ENCODE measurements at regions not wholly inside any gene's neighbourhood (a gene's known extent, or its start where the extent isn't known, plus 50 kb on each side); places are given as distances from the start of the nearest gene placed in this dataset.

GRCh38 chr6:138637822-138638221, 135.7 kb upstream of the CCDC28A start:
- Histone ChIP-seq H3K4me3 (ENCODE audit: extremely low read depth in 1 of 4, insufficient read depth in 2 of 4, low read depth in 3 of 4, low read length in 4 of 4) (no peak overlapping the region), H3K23ac (ENCODE audit: insufficient read length) (no peak overlapping the region), H2BK5ac (ENCODE audit: low read depth, low read length) (no peak overlapping the region), H3K4me1 (replicated peaks in 1 of 4; ENCODE audit: control insufficient read depth in 3 of 4, insufficient read depth in 4 of 4, low read length in 3 of 4) (no peaks in the 10 kb centered on the region), H3K56ac (replicated peaks; ENCODE audit: insufficient read length, low read depth, low read length) (no peak overlapping the region), H3K79me1 (ENCODE audit: low read depth, low read length) (no peaks in the 10 kb centered on the region), H4K5ac (ENCODE audit: insufficient read length, low read depth, low read length) (no peak overlapping the region), H3K79me2 (ENCODE audit: control insufficient read depth in 1 of 2, insufficient read depth in 2 of 2, low read length in 2 of 2) (peaks cover 0 to 24% of the 10 kb centered on the region in 2 experiments; a peak in 2 of 4 replicates), H4K20me1 (replicated peaks in 1 of 2; ENCODE audit: control insufficient read depth in 1 of 2, insufficient read depth in 2 of 2, low read length in 2 of 2) (no peaks in the 10 kb centered on the region), H2BK120ac (replicated peaks; ENCODE audit: low read depth, low read length) (no peak overlapping the region), H3K4me2 (ENCODE audit: insufficient read depth in 1 of 2, low read depth in 2 of 2, low read length in 2 of 2) (no peak overlapping the region), H3K9ac (replicated peaks in 1 of 4; ENCODE audit: extremely low read depth in 1 of 4, low read depth in 3 of 4, low read length in 3 of 4) (no peak overlapping the region), H2AFZ (ENCODE audit: low read length) (no peak overlapping the region), H3K9me3 (ENCODE audit: insufficient read depth in 2 of 2, low read depth in 1 of 2, low read length in 1 of 2) (no peaks in the 10 kb centered on the region), H3K23me2 (ENCODE audit: low read depth, low read length) (no peaks in the 10 kb centered on the region), H3K4ac (replicated peaks; ENCODE audit: insufficient read length, low read depth, low read length) (no peak overlapping the region), H3K36me3 (ENCODE audit: control insufficient read depth in 2 of 4, insufficient read depth in 4 of 4, low read length in 3 of 4) (no peaks in the 10 kb centered on the region), H3K27me3 (replicated peaks in 1 of 4; ENCODE audit: control insufficient read depth in 3 of 4, extremely low read depth in 1 of 4, insufficient read depth in 3 of 4, low read length in 3 of 4) (no peaks in the 10 kb centered on the region), H3K18ac (ENCODE audit: extremely low read depth, low read length) (no peak overlapping the region), H3K27ac (ENCODE audit: low read depth, low read length) (no peak overlapping the region), H2BK12ac (ENCODE audit: low read depth, low read length) (no peak overlapping the region), H2BK15ac (ENCODE audit: low read length) (no peak overlapping the region), H2BK20ac (ENCODE audit: low read length) (no peak overlapping the region), H2AK5ac (ENCODE audit: low read depth, low read length) (no peak overlapping the region), H3K14ac (ENCODE audit: insufficient read length) (no peak overlapping the region), H4K91ac (replicated peaks; ENCODE audit: insufficient read length, low read length) (no peak overlapping the region), H4K8ac (ENCODE audit: extremely low read depth, insufficient read depth, low read length) (no peak overlapping the region)
- DNase-seq (ENCODE audit: low read depth in 1 of 2, low spot score in 2 of 2) (no peak), FAIRE-seq (no peak)
- ChIA-PET CTCF (ENCODE audit: partially characterized antibody) (interaction anchor here (1.2 to 2.9 kb wide), 2 partner anchors 11 to 49 kb away, joined by 4 to 8 read pairs; no protein-coding TSS in a partner anchor), POLR2A (ENCODE audit: partially characterized antibody) (no interaction called here)
- whole genome bisulfite sequencing, 2 experiments (ENCODE audit: extremely low coverage in 1 of 2, insufficient coverage in 1 of 2, insufficient read length in 1 of 2, insufficient replicate concordance in 2 of 2, low coverage in 1 of 2, low lambda C conversion rate in 2 of 2, missing lambda C conversion rate in 1 of 2) = 94% methylated on average over 1 of the region's 1 CpG; no CpG with 5 or more reads in 1 of the 2 experiments
- TF ChIP-seq BRCA1 (IDR thresholded peaks at IDR 0.05; ENCODE audit: low read depth, low read length) = no peak
- TF ChIP-seq BCL11A (IDR thresholded peaks at IDR 0.05; ENCODE audit: low read depth in 2 of 2, low read length in 2 of 2) = no peak
- TF ChIP-seq SUZ12 (IDR thresholded peaks at IDR 0.05; ENCODE audit: low read length) = no peak
- TF ChIP-seq EP300 (IDR thresholded peaks at IDR 0.05; ENCODE audit: borderline replicate concordance in 1 of 2, low read depth in 2 of 2, low read length in 2 of 2) = no peak
- TF ChIP-seq POLR2A (IDR thresholded peaks at IDR 0.05; ENCODE audit: control extremely low read depth in 1 of 2, low read depth in 2 of 2, low read length in 2 of 2) = no peak
- TF ChIP-seq TBP (IDR thresholded peaks at IDR 0.05; ENCODE audit: low read depth, low read length) = no peak
